NT2/D1 (cell line): ENCODE measurements at regions not wholly inside any gene's neighbourhood (a gene's known extent, or its start where the extent isn't known, plus 50 kb on each side); places are given as distances from the start of the nearest gene placed in this dataset.

Experiments used
- DNase-seq: peaks from one replicate; pipeline ENCODE4 v3.0.0-alpha.2; 2011; ENCODE audit warnings: low read depth, low spot score
- H3K27me3 ChIP-seq: 2 replicates; pipeline ENCODE4 v1.6.0; 2011; ENCODE audit warnings: mild to moderate bottlenecking; ENCODE audit not compliant: insufficient read length, insufficient read depth
- H3K36me3 ChIP-seq: 2 replicates; pipeline ENCODE4 v1.6.1; 2011; ENCODE audit warnings: mild to moderate bottlenecking, low read length, mixed read lengths; ENCODE audit not compliant: insufficient read depth, insufficient read length
- H3K4me1 ChIP-seq: 2 replicates; pipeline ENCODE4 v1.5.1; 2011; ENCODE audit not compliant: insufficient read depth, insufficient read length
- H3K4me3 ChIP-seq: 2 replicates; pipeline ENCODE4 v1.5.1; 2011; ENCODE audit warnings: low read depth; ENCODE audit not compliant: insufficient read length
- H3K9ac ChIP-seq: 2 replicates; pipeline ENCODE4 v1.6.0; 2011; ENCODE audit warnings: low read depth; ENCODE audit not compliant: insufficient read length
- H3K9me3 ChIP-seq: 2 replicates; pipeline ENCODE4 v1.5.1; 2011; ENCODE audit warnings: mild to moderate bottlenecking, low read length; ENCODE audit not compliant: insufficient read depth
- SUZ12 ChIP-seq: IDR thresholded peaks from 2 replicates; pipeline ENCODE4 v1.6.1; 2011; ENCODE audit not compliant: insufficient read length, insufficient read depth; ENCODE audit errors: extremely low read depth
- YY1 ChIP-seq: IDR thresholded peaks from 2 replicates; pipeline ENCODE4 v1.6.1; 2011; ENCODE audit not compliant: insufficient read length, insufficient read depth
- ZNF274 ChIP-seq: IDR thresholded peaks from 2 replicates; pipeline ENCODE4 v1.6.1; 2011; ENCODE audit warnings: mild to moderate bottlenecking, low read depth, low read length

DNA sequence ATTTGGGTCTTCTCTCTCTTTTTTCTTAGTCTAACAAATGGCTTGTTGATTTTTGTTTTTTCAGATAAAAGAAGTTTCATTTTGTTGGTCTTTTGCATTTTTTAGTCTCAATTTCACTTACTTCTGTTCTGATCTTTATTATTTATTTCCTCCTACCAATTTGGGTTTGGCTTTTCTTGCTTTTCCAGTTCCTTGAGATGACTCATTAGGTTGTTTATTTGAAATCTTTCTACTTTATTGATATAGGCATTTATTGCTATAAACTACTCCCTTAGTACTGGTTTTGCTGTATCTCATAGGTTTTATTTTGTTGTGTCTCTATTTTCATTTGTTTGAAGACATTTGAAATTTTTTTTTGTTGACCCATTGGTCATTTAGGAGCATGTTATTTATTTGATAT, 152.2 kb upstream of the MPHOSPH6 start:
- no peaks in the 10 kb centered on the region for H3K27me3 ChIP-seq
- DNase-seq, result no peak
- no peak overlapping the region for H3K4me3 ChIP-seq
- TF ChIP-seq YY1 (no peak), ZNF274 (no peak), SUZ12 (no peak)
- peaks cover 22% of the 10 kb centered on the region for H3K9me3 ChIP-seq
- H3K9ac ChIP-seq, result no peak overlapping the region
- H3K4me1 ChIP-seq, result no peaks in the 10 kb centered on the region
- no peaks in the 10 kb centered on the region for H3K36me3 ChIP-seq

DNA sequence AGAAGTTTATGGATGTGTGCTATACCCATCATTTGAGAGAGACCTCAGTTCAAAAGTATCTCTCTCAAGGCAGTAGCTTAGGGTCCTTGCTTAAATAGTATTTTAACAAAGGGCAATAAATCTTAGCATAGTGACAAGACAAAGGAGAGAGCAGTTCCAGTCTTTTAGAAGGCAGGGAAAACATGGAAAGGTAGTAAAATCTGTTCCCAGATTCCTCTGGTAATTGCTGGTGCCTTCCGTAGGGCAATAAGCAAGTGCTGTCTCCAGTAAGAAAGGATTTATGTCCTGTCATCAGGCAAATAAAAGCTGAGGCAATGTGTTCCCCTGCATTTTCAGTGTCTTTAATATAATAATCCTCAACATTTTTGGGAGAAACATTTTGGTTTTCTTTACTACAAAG, 149.0 kb upstream of the MPHOSPH6 start:
- peaks cover 17% of the 10 kb centered on the region for H3K9me3 ChIP-seq
- no peak overlapping the region for H3K4me3 ChIP-seq
- no peaks in the 10 kb centered on the region for H3K4me1 ChIP-seq
- TF ChIP-seq YY1 (no peak), SUZ12 (no peak), ZNF274 (no peak)
- no peaks in the 10 kb centered on the region for H3K27me3 ChIP-seq
- H3K9ac ChIP-seq, result no peak overlapping the region
- no peak for DNase-seq
- no peaks in the 10 kb centered on the region for H3K36me3 ChIP-seq

DNA sequence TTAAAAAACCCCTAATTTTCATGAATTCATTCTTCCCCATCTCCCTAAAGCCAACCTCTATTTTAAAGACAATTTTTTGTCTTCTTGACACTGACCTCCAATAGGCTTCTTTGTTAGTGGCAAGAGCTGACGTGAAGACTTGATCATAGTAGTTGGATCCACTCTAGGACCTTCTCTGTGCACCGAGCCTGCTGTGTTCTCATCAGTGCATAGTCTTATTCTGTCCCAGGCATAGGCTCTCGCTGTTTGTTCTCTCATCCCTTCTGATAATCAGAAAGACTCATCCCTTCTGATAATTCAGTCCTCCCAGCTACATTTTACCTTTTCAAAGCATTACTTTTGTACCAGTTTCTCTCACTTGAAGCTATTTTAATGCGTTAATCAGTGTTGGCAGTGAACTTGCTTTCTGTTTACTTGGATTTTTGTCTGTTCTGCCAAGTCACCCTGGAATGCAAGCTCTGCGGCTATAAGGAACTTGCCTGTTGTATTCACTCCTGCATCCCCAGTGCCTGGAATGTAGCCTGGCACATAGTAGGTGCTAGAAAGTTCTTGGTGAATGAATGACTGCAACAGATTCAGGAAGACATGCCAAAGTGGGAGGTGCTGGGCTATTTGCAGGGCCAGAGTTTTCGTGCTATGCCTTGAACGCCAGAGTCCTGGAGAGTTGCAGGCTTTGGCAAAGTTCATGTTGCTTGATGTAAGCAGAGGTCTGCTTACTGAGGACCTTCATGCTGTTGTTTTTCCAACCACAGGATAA, 147.6 kb upstream of the MPHOSPH6 start:
- no peaks in the 10 kb centered on the region for H3K36me3 ChIP-seq
- H3K4me1 ChIP-seq, result no peaks in the 10 kb centered on the region
- DNase-seq, result no peak
- no peak overlapping the region for H3K4me3 ChIP-seq
- TF ChIP-seq ZNF274 (no peak), YY1 (no peak), SUZ12 (no peak)
- H3K27me3 ChIP-seq, result no peaks in the 10 kb centered on the region
- H3K9me3 ChIP-seq, result peaks cover 2% of the 10 kb centered on the region; the same call in 1 of the 2 replicates
- no peak overlapping the region for H3K9ac ChIP-seq

DNA sequence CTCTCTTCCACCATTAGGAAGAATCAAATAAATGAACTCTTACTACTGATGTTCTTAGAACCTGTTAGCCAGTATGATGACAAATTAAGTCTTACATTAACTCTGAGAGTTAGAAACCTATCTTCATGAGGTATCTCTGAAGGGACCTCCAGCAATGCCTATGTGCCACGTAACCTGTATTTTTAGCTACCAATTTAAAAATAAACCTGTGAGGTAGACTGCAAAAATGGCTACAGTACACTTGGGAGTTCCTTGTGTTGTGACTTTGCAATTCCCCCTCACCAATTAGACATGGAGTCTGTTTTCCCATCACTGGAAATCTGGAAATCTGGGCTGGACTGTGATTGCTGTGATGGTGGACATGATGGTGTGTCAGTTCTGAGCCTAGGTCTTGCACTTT, 143.7 kb upstream of the MPHOSPH6 start:
- no peaks in the 10 kb centered on the region for H3K9me3 ChIP-seq
- no peaks in the 10 kb centered on the region for H3K4me1 ChIP-seq
- no peaks in the 10 kb centered on the region for H3K27me3 ChIP-seq
- DNase-seq, result no peak
- H3K4me3 ChIP-seq, result no peak overlapping the region
- no peaks in the 10 kb centered on the region for H3K36me3 ChIP-seq
- H3K9ac ChIP-seq, result no peak overlapping the region
- no peak for TF ChIP-seq YY1
- no peak for TF ChIP-seq SUZ12
- TF ChIP-seq ZNF274, result no peak

DNA sequence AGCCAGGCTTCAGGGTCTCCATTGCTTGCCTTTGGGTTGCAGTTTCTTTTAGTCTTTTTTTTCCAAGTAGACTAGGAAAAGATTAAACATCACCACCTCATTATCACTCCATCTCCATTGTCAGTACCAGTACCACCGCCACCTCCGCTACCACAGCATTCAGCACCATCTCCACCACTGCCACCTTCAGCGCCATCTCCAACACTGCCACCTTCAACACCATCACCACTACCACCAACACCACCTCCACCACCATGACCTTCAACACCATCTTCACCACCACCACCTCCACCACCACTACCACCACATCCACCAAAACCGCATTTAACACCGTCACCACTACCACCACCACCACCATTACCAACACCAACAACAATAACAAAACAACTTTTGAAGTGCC, 141.5 kb upstream of the MPHOSPH6 start:
- H3K4me3 ChIP-seq, result no peak overlapping the region
- TF ChIP-seq ZNF274 (no peak), SUZ12 (no peak), YY1 (no peak)
- H3K9ac ChIP-seq, result no peak overlapping the region
- H3K36me3 ChIP-seq, result no peaks in the 10 kb centered on the region
- no peaks in the 10 kb centered on the region for H3K9me3 ChIP-seq
- no peaks in the 10 kb centered on the region for H3K4me1 ChIP-seq
- no peak for DNase-seq
- H3K27me3 ChIP-seq, result no peaks in the 10 kb centered on the region

DNA sequence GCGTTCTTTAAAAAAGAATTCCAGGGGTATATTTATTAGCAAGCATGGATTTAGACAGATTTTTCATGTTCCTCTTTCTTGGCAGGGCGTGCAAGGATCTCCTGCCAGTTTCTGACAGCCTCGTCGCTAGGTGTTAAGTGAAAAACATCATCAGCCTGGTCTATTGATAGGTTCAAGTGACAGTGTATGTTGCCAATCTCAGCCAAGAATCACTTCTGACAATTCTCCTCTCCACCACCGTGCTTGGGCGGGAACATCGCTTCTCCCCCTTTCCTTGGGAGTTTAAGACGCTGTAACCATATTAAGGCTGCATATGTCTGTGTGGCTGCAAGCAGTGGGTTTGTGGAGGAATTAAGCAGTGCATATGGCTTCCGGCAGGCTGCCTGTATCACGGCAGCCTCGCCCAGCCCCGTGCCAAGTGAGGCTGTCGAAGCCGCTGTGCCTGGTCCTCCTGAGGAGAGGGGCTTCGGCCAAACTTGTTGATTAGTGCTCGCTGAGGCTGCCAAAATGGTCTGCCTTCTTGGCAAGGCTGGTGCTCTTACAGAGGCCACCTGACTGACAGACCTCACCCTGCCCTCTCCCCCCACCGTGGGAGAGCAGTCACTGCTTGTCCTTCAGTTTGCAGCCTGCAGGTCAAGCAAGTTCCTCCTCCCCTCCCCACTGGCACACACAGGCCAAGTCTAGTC, 132.2 kb upstream of the MPHOSPH6 start:
- TF ChIP-seq ZNF274 (no peak), YY1 (no peak), SUZ12 (no peak)
- Histone ChIP-seq H3K9me3 (no peaks in the 10 kb centered on the region), H3K4me3 (no peak overlapping the region), H3K36me3 (no peaks in the 10 kb centered on the region), H3K9ac (no peak overlapping the region), H3K4me1 (no peaks in the 10 kb centered on the region), H3K27me3 (no peaks in the 10 kb centered on the region)
- no peak for DNase-seq

DNA sequence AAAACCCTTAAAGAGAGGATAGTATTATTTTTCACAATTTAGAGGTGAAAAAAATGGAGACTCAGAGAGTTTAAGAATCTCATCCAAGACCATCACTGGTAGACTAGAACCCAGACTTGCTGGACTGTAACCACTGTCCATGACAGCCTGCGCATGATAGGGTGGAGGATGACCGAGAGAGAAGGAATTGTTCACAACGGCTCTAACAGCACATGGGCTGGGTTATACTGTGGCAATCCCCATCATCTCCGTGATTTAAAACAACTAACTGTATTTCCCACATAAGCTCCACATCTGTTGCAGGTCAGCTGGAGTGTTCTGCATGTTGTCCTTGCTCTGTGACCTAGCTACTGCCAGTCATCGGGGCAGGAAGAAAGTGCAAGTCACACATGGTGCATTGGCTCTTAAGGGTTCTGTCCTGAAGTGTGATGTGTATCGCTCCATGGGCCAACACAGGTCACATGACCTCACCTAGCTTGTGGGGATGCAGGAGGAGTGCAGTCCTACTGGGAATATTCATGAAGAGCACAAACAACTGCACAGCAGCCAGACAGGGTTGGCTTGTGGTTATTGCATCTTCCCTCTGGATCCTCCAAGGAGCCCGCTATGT, 131.2 kb upstream of the MPHOSPH6 start:
- Histone ChIP-seq H3K4me1 (no peaks in the 10 kb centered on the region), H3K36me3 (no peaks in the 10 kb centered on the region), H3K9me3 (no peaks in the 10 kb centered on the region), H3K9ac (no peak overlapping the region), H3K27me3 (no peaks in the 10 kb centered on the region), H3K4me3 (no peak overlapping the region)
- no peak for DNase-seq
- TF ChIP-seq ZNF274, result no peak
- no peak for TF ChIP-seq SUZ12
- no peak for TF ChIP-seq YY1
